ENCODE measurements at regions not wholly inside any gene's neighbourhood (a gene's known extent, or its start where the extent isn't known, plus 50 kb on each side); places are given as distances from the start of the nearest gene placed in this dataset.
"Not testable (repeated sequence)": the region's sequence is repeated elsewhere in the genome, so short reads cannot be mapped to it uniquely, and the experiment has no call there.

GRCh38 chr16:64695684-64696083, 426.2 kb downstream of the CDH11 start:
- Mint-ChIP-seq H3K36me3 (no peaks in the 10 kb centered on the region), H3K4me3 (no peak overlapping the region), H3K27ac (no peak overlapping the region), H3K27me3 (no peaks in the 10 kb centered on the region), H3K9me3 (peaks cover 5 to 32% (median 15%) of the 10 kb centered on the region in 5 donors), H3K4me1 (no peaks in the 10 kb centered on the region)
- Histone ChIP-seq H3K27ac (ENCODE audit: low read depth, low read length) (no peak overlapping the region), H3K4me3 (ENCODE audit: low read length) (no peak overlapping the region), H3K27me3 (ENCODE audit: insufficient read depth, low read length, poor library complexity, severe bottlenecking) (no peaks in the 10 kb centered on the region), H3K9me3 (ENCODE audit: low read length) (peaks cover 7% of the 10 kb centered on the region), H3K4me1 (ENCODE audit: insufficient read depth, low read length) (no peaks in the 10 kb centered on the region), H3K36me3 (ENCODE audit: insufficient read depth, low read length) (no peaks in the 10 kb centered on the region)
- POLR2A ChIA-PET, result no interaction called here
- DNase-seq, result no peak
- CTCF ChIA-PET, result no interaction called here

- ChIA-PET CTCF (no interaction called here), POLR2A (no interaction called here)
- Histone ChIP-seq H3K9me3 (ENCODE audit: low read length) (peaks cover 7% of the 10 kb centered on the region), H3K27me3 (ENCODE audit: insufficient read depth, low read length, poor library complexity, severe bottlenecking) (no peaks in the 10 kb centered on the region), H3K4me1 (ENCODE audit: insufficient read depth, low read length) (no peaks in the 10 kb centered on the region), H3K4me3 (ENCODE audit: low read length) (no peak overlapping the region), H3K27ac (ENCODE audit: low read depth, low read length) (no peak overlapping the region), H3K36me3 (ENCODE audit: insufficient read depth, low read length) (no peaks in the 10 kb centered on the region)
- Mint-ChIP-seq H3K9me3 (peaks cover 5 to 37% (median 14%) of the 10 kb centered on the region in 5 donors), H3K27ac (no peak overlapping the region), H3K36me3 (no peaks in the 10 kb centered on the region), H3K27me3 (no peaks in the 10 kb centered on the region), H3K4me3 (no peak overlapping the region), H3K4me1 (no peaks in the 10 kb centered on the region)
- no peak for DNase-seq
Measured at GRCh38 chr16:64693946-64694345, 427.9 kb downstream of the CDH11 start.

GRCh38 chr16:64687786-64688185, 434.1 kb downstream of the CDH11 start:
- no peaks in the 10 kb centered on the region for H3K9me3 ChIP-seq (ENCODE audit: low read length)
- no peak overlapping the region for H3K27ac ChIP-seq (ENCODE audit: low read depth, low read length)
- Mint-ChIP-seq H3K9me3 (peaks cover 2 to 41% (median 16%) of the 10 kb centered on the region in 5 donors), H3K27ac (no peak overlapping the region), H3K36me3 (no peaks in the 10 kb centered on the region), H3K27me3 (no peaks in the 10 kb centered on the region), H3K4me3 (no peak overlapping the region), H3K4me1 (no peaks in the 10 kb centered on the region)
- CTCF ChIA-PET, result no interaction called here
- H3K4me3 ChIP-seq (ENCODE audit: low read length), result no peak overlapping the region
- POLR2A ChIA-PET, result no interaction called here
- no peaks in the 10 kb centered on the region for H3K4me1 ChIP-seq (ENCODE audit: insufficient read depth, low read length)
- DNase-seq, result no peak
- no peaks in the 10 kb centered on the region for H3K27me3 ChIP-seq (ENCODE audit: insufficient read depth, low read length, poor library complexity, severe bottlenecking)
- H3K36me3 ChIP-seq (ENCODE audit: insufficient read depth, low read length), result no peaks in the 10 kb centered on the region

GRCh38 chr16:64687123-64687522, 434.7 kb downstream of the CDH11 start:
- Mint-ChIP-seq H3K4me1 (no peaks in the 10 kb centered on the region), H3K9me3 (peaks cover 2 to 39% (median 16%) of the 10 kb centered on the region in 5 donors), H3K4me3 (no peak overlapping the region), H3K27ac (no peak overlapping the region), H3K27me3 (no peaks in the 10 kb centered on the region), H3K36me3 (no peaks in the 10 kb centered on the region)
- Histone ChIP-seq H3K4me1 (ENCODE audit: insufficient read depth, low read length) (no peaks in the 10 kb centered on the region), H3K27ac (ENCODE audit: low read depth, low read length) (no peak overlapping the region), H3K4me3 (ENCODE audit: low read length) (no peak overlapping the region), H3K36me3 (ENCODE audit: insufficient read depth, low read length) (no peaks in the 10 kb centered on the region), H3K9me3 (ENCODE audit: low read length) (no peaks in the 10 kb centered on the region), H3K27me3 (ENCODE audit: insufficient read depth, low read length, poor library complexity, severe bottlenecking) (no peaks in the 10 kb centered on the region)
- ChIA-PET CTCF (no interaction called here), POLR2A (no interaction called here)
- no peak for DNase-seq

GRCh38 chr16:64679976-64680690, 441.7 kb downstream of the CDH11 start:
- Mint-ChIP-seq H3K9me3 (peaks cover 11 to 49% (median 26%) of the 10 kb centered on the region in 5 donors), H3K27ac (no peak overlapping the region), H3K36me3 (no peaks in the 10 kb centered on the region), H3K4me3 (no peak overlapping the region), H3K27me3 (no peaks in the 10 kb centered on the region), H3K4me1 (no peaks in the 10 kb centered on the region)
- Histone ChIP-seq H3K27ac (ENCODE audit: low read depth, low read length) (no peak overlapping the region), H3K4me1 (ENCODE audit: insufficient read depth, low read length) (no peaks in the 10 kb centered on the region), H3K36me3 (ENCODE audit: insufficient read depth, low read length) (no peaks in the 10 kb centered on the region), H3K4me3 (ENCODE audit: low read length) (no peak overlapping the region), H3K9me3 (ENCODE audit: low read length) (no peaks in the 10 kb centered on the region), H3K27me3 (ENCODE audit: insufficient read depth, low read length, poor library complexity, severe bottlenecking) (no peaks in the 10 kb centered on the region)
- ChIA-PET POLR2A (no interaction called here), CTCF (no interaction called here)
- DNase-seq, result no peak

GRCh38 chr16:64669573-64669972, 452.3 kb downstream of the CDH11 start:
- Histone ChIP-seq H3K9me3 (ENCODE audit: low read length) (no peaks in the 10 kb centered on the region), H3K4me3 (ENCODE audit: low read length) (no peak overlapping the region), H3K36me3 (ENCODE audit: insufficient read depth, low read length) (no peaks in the 10 kb centered on the region), H3K27me3 (ENCODE audit: insufficient read depth, low read length, poor library complexity, severe bottlenecking) (no peaks in the 10 kb centered on the region), H3K27ac (ENCODE audit: low read depth, low read length) (no peak overlapping the region), H3K4me1 (ENCODE audit: insufficient read depth, low read length) (no peaks in the 10 kb centered on the region)
- Mint-ChIP-seq H3K27ac (no peak overlapping the region), H3K4me1 (no peaks in the 10 kb centered on the region), H3K4me3 (no peak overlapping the region), H3K27me3 (no peaks in the 10 kb centered on the region), H3K36me3 (no peaks in the 10 kb centered on the region), H3K9me3 (peaks cover 9 to 27% (median 20%) of the 10 kb centered on the region in 5 donors)
- no peak for DNase-seq
- CTCF ChIA-PET, result no interaction called here
- POLR2A ChIA-PET, result no interaction called here

GRCh38 chr16:64667334-64667877, 454.5 kb downstream of the CDH11 start:
- Mint-ChIP-seq H3K4me3 (no peak overlapping the region), H3K9me3 (peaks cover 9 to 31% (median 17%) of the 10 kb centered on the region in 5 donors), H3K27ac (no peak overlapping the region), H3K36me3 (no peaks in the 10 kb centered on the region), H3K4me1 (no peaks in the 10 kb centered on the region), H3K27me3 (no peaks in the 10 kb centered on the region)
- ChIA-PET CTCF (no interaction called here), POLR2A (no interaction called here)
- H3K4me1 ChIP-seq (ENCODE audit: insufficient read depth, low read length), result no peaks in the 10 kb centered on the region
- DNase-seq, result no peak
- no peak overlapping the region for H3K4me3 ChIP-seq (ENCODE audit: low read length)
- H3K27me3 ChIP-seq (ENCODE audit: insufficient read depth, low read length, poor library complexity, severe bottlenecking), result no peaks in the 10 kb centered on the region
- no peaks in the 10 kb centered on the region for H3K9me3 ChIP-seq (ENCODE audit: low read length)
- H3K36me3 ChIP-seq (ENCODE audit: insufficient read depth, low read length), result no peaks in the 10 kb centered on the region
- H3K27ac ChIP-seq (ENCODE audit: low read depth, low read length), result no peak overlapping the region

GRCh38 chr16:64662312-64662711, 459.6 kb downstream of the CDH11 start:
- DNase-seq; H3K4me1 ChIP-seq (ENCODE audit: insufficient read depth, low read length); H3K36me3 Mint-ChIP-seq; H3K27ac ChIP-seq (ENCODE audit: low read depth, low read length); CTCF ChIA-PET; H3K4me1 Mint-ChIP-seq; H3K4me3 ChIP-seq (ENCODE audit: low read length); H3K4me3 Mint-ChIP-seq; H3K9me3 ChIP-seq (ENCODE audit: low read length); H3K27me3 Mint-ChIP-seq; H3K36me3 ChIP-seq (ENCODE audit: insufficient read depth, low read length); H3K27ac Mint-ChIP-seq; POLR2A ChIA-PET; H3K27me3 ChIP-seq (ENCODE audit: insufficient read depth, low read length, poor library complexity, severe bottlenecking): not testable (repeated sequence)
- peaks cover 7 to 40% (median 10%) of the 10 kb centered on the region in 5 donors for H3K9me3 Mint-ChIP-seq

Measured in CD8-positive, alpha-beta memory T cell (primary cell).